GM18873 (cell line): ENCODE measurements at regions not wholly inside any gene's neighbourhood (a gene's known extent, or its start where the extent isn't known, plus 50 kb on each side); places are given as distances from the start of the nearest gene placed in this dataset.
"Not testable (repeated sequence)": the region's sequence is repeated elsewhere in the genome, so short reads cannot be mapped to it uniquely, and the experiment has no call there.

Experiments
- ATAC-seq: cut with Tn5 transposase; IDR thresholded peaks from one replicate; pipeline ENCODE4 v1.9.1; 2021; ENCODE audit warnings: mild to moderate bottlenecking, moderate library complexity, moderate number of reproducible peaks; ENCODE audit not compliant: unreplicated experiment, low FRiP score

GRCh38 chr5:152063004-152063403 lies 138.4 kb upstream of the GLRA1 start:
- no peak for ATAC-seq

GRCh38 chr5:152061095-152061494 lies 136.4 kb upstream of the GLRA1 start:
- no peak for ATAC-seq

DNA sequence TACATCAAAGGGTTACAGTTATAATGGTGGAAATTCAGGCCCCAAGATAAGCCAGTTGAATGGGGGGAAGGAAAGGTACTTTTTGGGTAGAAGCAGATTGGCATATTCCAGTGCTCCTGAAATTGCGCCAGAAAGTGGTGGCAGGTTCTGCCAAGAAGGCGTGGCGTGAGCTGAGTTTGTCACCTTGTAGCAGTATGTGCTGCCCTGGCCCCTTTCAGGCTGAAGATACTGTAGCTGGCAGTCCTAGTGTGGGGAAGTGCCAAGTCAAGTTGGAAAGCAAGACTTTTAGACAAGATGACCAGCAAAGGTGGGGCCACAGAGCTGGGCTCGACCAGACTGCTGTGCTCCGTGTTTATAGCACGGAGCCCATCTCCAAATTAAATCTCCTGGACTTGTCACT lies 133.6 kb upstream of the GLRA1 start:
- ATAC-seq = no peak

GRCh38 chr5:152056931-152057330 lies 132.3 kb upstream of the GLRA1 start:
- no peak for ATAC-seq

DNA sequence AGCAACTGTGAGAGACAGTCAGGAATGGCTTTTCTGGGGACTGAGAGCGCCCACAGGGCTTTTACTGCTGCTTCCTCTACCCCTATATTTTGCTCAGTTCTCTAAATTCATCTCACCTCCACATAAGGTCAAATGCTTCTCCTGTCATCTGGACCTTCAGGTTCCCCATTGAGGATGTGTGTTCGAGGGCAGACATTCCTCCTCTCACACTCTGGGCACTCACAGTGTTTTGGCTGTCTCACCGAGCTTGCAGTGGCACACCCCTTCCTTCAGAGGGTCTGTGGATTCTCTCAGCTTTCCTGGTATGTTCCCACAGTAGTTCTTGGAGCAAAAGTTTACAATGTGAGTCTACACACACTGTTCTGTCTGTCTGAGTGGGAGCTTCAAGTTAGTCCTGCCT lies 127.8 kb upstream of the GLRA1 start:
- ATAC-seq = no peak

- ATAC-seq = no peak
Measured at GRCh38 chr5:152051499-152052454, 127.1 kb upstream of the GLRA1 start.

DNA sequence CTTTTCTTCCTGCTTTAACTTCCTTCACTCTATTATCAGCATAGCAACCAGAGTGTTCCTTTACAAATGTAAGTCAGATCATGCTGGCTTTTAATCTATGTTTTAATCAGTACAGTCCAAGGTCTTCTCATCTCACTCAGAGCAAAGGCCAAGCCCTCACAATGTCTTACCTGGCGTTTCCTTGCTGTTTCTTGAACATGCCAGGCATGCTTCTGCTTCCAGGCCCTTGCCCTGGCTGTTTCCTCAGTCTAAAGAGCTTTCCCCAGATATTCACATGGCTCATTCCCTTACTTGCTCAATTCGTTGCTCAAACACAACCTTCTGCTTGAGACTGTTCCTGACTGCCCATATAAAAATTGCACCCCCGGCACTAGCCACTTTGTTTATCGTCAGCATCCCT lies 121.7 kb upstream of the GLRA1 start:
- no peak for ATAC-seq

- ATAC-seq = not testable (repeated sequence)
Measured at GRCh38 chr5:152038856-152039255, 114.2 kb upstream of the GLRA1 start.

- ATAC-seq = not testable (repeated sequence)
Measured at GRCh38 chr5:152026328-152027024, 101.8 kb upstream of the GLRA1 start.

GRCh38 chr5:152016421-152016820 lies 91.8 kb upstream of the GLRA1 start:
- no peak for ATAC-seq

GRCh38 chr5:152007653-152008335 lies 83.1 kb upstream of the GLRA1 start:
- no peak for ATAC-seq

DNA sequence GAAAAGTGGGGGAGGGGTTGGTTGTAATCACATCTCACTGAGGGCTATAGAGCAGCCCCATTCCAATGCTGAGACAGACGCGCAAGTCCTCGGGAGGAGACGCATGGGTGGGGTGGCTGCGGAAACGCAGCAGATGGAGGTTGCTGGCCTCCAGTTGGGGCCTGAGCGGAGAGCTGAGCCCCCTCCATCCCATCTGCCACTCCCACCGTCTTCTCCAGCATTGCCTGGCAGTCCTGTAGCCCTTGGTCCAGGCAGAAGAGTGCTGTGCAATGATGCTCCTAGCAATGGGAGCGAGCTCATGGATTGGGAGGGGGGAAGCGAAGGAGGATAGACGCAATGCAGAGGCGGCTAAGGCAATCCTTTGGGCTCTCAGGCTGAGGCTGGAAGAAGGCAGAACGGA lies 79.4 kb upstream of the GLRA1 start:
- ATAC-seq = no peak
